ENCODE measurements at regions not wholly inside any gene's neighbourhood (a gene's known extent, or its start where the extent isn't known, plus 50 kb on each side); places are given as distances from the start of the nearest gene placed in this dataset.

- TF ChIP-seq CTCF (conservative IDR thresholded peaks at IDR 0.05; ENCODE audit: low read length): no peak
- TF ChIP-seq EZH2phosphoT487 (IDR thresholded peaks at IDR 0.05; ENCODE audit: borderline replicate concordance, low read depth, low read length): no peak
Measured at GRCh38 chr3:197398286-197398878, 100.0 kb upstream of the DLG1 start.
